ENCODE measurements at regions not wholly inside any gene's neighbourhood (a gene's known extent, or its start where the extent isn't known, plus 50 kb on each side); places are given as distances from the start of the nearest gene placed in this dataset.

DNA sequence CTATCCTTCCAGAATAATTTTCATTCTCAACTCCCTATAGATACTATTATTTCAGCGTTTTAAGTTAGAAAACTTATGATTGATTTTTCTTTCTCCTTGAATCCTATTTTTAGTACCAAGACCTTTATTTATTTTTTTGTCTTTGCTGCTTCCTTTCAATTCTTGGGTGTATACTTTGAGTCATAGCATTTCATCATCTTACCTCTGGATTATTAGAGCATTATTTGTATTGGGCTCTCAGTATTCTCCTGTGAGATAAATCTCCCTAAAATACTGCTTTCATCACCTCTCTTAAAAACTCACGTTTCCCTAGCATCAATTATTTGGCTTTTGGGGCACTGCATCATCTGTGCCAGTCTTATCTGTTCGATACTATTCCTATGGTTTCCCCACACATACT lies 222.8 kb downstream of the POSTN start:
- no peaks in the 10 kb centered on the region for H3F3A ChIP-seq (replicated peaks; ENCODE audit: low read depth)
- no peak overlapping the region for H3K27ac Mint-ChIP-seq
- H3K36me3 Mint-ChIP-seq (ENCODE audit: low read depth): no peaks in the 10 kb centered on the region
- H3K79me2 ChIP-seq (replicated peaks; ENCODE audit: insufficient read depth): no peaks in the 10 kb centered on the region
- TF ChIP-seq CREB1 (CRISPR knock-in tag; IDR thresholded peaks at IDR 0.05; ENCODE audit: low read depth): no peak
- TF ChIP-seq EZH2 (IDR thresholded peaks at IDR 0.05; ENCODE audit: low read depth, unreplicated experiment): no peak
- TF ChIP-seq ZNF331 (CRISPR knock-in tag; IDR thresholded peaks at IDR 0.05; ENCODE audit: low read depth): no peak
- TF ChIP-seq, protein P1, sequence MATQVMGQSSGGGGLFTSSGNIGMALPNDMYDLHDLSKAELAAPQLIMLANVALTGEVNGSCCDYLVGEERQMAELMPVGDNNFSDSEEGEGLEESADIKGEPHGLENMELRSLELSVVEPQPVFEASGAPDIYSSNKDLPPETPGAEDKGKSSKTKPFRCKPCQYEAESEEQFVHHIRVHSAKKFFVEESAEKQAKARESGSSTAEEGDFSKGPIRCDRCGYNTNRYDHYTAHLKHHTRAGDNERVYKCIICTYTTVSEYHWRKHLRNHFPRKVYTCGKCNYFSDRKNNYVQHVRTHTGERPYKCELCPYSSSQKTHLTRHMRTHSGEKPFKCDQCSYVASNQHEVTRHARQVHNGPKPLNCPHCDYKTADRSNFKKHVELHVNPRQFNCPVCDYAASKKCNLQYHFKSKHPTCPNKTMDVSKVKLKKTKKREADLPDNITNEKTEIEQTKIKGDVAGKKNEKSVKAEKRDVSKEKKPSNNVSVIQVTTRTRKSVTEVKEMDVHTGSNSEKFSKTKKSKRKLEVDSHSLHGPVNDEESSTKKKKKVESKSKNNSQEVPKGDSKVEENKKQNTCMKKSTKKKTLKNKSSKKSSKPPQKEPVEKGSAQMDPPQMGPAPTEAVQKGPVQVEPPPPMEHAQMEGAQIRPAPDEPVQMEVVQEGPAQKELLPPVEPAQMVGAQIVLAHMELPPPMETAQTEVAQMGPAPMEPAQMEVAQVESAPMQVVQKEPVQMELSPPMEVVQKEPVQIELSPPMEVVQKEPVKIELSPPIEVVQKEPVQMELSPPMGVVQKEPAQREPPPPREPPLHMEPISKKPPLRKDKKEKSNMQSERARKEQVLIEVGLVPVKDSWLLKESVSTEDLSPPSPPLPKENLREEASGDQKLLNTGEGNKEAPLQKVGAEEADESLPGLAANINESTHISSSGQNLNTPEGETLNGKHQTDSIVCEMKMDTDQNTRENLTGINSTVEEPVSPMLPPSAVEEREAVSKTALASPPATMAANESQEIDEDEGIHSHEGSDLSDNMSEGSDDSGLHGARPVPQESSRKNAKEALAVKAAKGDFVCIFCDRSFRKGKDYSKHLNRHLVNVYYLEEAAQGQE (IDR thresholded peaks at IDR 0.05; ENCODE audit: unreplicated experiment): no peak
- TF ChIP-seq, protein P2, sequence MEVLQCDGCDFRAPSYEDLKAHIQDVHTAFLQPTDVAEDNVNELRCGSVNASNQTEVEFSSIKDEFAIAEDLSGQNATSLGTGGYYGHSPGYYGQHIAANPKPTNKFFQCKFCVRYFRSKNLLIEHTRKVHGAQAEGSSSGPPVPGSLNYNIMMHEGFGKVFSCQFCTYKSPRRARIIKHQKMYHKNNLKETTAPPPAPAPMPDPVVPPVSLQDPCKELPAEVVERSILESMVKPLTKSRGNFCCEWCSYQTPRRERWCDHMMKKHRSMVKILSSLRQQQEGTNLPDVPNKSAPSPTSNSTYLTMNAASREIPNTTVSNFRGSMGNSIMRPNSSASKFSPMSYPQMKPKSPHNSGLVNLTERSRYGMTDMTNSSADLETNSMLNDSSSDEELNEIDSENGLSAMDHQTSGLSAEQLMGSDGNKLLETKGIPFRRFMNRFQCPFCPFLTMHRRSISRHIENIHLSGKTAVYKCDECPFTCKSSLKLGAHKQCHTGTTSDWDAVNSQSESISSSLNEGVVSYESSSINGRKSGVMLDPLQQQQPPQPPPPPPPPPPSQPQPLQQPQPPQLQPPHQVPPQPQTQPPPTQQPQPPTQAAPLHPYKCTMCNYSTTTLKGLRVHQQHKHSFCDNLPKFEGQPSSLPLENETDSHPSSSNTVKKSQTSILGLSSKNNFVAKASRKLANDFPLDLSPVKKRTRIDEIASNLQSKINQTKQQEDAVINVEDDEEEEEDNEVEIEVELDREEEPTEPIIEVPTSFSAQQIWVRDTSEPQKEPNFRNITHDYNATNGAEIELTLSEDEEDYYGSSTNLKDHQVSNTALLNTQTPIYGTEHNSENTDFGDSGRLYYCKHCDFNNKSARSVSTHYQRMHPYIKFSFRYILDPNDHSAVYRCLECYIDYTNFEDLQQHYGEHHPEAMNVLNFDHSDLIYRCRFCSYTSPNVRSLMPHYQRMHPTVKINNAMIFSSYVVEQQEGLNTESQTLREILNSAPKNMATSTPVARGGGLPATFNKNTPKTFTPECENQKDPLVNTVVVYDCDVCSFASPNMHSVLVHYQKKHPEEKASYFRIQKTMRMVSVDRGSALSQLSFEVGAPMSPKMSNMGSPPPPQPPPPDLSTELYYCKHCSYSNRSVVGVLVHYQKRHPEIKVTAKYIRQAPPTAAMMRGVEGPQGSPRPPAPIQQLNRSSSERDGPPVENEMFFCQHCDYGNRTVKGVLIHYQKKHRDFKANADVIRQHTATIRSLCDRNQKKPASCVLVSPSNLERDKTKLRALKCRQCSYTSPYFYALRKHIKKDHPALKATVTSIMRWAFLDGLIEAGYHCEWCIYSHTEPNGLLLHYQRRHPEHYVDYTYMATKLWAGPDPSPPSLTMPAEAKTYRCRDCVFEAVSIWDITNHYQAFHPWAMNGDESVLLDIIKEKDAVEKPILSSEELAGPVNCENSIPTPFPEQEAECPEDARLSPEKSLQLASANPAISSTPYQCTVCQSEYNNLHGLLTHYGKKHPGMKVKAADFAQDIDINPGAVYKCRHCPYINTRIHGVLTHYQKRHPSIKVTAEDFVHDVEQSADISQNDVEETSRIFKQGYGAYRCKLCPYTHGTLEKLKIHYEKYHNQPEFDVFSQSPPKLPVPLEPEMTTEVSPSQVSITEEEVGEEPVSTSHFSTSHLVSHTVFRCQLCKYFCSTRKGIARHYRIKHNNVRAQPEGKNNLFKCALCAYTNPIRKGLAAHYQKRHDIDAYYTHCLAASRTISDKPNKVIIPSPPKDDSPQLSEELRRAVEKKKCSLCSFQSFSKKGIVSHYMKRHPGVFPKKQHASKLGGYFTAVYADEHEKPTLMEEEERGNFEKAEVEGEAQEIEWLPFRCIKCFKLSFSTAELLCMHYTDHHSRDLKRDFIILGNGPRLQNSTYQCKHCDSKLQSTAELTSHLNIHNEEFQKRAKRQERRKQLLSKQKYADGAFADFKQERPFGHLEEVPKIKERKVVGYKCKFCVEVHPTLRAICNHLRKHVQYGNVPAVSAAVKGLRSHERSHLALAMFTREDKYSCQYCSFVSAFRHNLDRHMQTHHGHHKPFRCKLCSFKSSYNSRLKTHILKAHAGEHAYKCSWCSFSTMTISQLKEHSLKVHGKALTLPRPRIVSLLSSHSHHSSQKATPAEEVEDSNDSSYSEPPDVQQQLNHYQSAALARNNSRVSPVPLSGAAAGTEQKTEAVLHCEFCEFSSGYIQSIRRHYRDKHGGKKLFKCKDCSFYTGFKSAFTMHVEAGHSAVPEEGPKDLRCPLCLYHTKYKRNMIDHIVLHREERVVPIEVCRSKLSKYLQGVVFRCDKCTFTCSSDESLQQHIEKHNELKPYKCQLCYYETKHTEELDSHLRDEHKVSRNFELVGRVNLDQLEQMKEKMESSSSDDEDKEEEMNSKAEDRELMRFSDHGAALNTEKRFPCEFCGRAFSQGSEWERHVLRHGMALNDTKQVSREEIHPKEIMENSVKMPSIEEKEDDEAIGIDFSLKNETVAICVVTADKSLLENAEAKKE (CRISPR knock-in tag; IDR thresholded peaks at IDR 0.05): no peak
- TF ChIP-seq STAT1 (IDR thresholded peaks at IDR 0.05; ENCODE audit: unreplicated experiment): no peak
- H3K4me1 ChIP-seq (ENCODE audit: insufficient read depth): no peaks in the 10 kb centered on the region
- ATAC-seq (no peak), DNase-seq (ENCODE audit: low spot score) (no peak)
- H3K9me2 ChIP-seq (ENCODE audit: insufficient read depth): no peaks in the 10 kb centered on the region
- no peak overlapping the region for H3K4me2 ChIP-seq
- no peaks in the 10 kb centered on the region for H3K27me3 ChIP-seq (ENCODE audit: insufficient read depth)
- no peaks in the 10 kb centered on the region for H4K20me1 ChIP-seq (replicated peaks; ENCODE audit: insufficient read depth)
- H3K27me3 Mint-ChIP-seq (ENCODE audit: insufficient read depth, low read depth, poor library complexity): no peaks in the 10 kb centered on the region
- H3K27ac ChIP-seq (ENCODE audit: low read depth): no peak overlapping the region
- H3K36me3 ChIP-seq (ENCODE audit: insufficient read depth): no peaks in the 10 kb centered on the region
- H2AFZ ChIP-seq: no peak overlapping the region
- H3K4me3 ChIP-seq: no peak overlapping the region
- H3K4me3 Mint-ChIP-seq: no peak overlapping the region
- H3K9me3 Mint-ChIP-seq: no peaks in the 10 kb centered on the region
- H3K4me1 Mint-ChIP-seq: no peaks in the 10 kb centered on the region

Data from GM23338 (cell line).